ENCODE measurements at regions not wholly inside any gene's neighbourhood (a gene's known extent, or its start where the extent isn't known, plus 50 kb on each side); places are given as distances from the start of the nearest gene placed in this dataset.

- H3K4me3 Mint-ChIP-seq = no peak overlapping the region
- no peaks in the 10 kb centered on the region for H3K9me3 Mint-ChIP-seq
- POLR2A ChIA-PET = no interaction called here
- Histone ChIP-seq H3K4me3 (ENCODE audit: low read length) (no peak overlapping the region), H3K27ac (ENCODE audit: low read depth in 1 of 2, low read length in 2 of 2) (no peak overlapping the region), H3K9me3 (ENCODE audit: control insufficient read depth in 1 of 2, insufficient read depth in 1 of 2, low read length in 2 of 2) (peaks cover 0 to 6% of the 10 kb centered on the region in 2 experiments), H3K4me1 (ENCODE audit: insufficient read depth, low read length) (no peaks in the 10 kb centered on the region), H3K36me3 (ENCODE audit: insufficient read depth, low read length) (no peaks in the 10 kb centered on the region), H3K27me3 (ENCODE audit: control insufficient read depth in 1 of 2, insufficient read depth in 2 of 2, low read length in 2 of 2) (peaks cover 0 to 3% of the 10 kb centered on the region in 2 experiments)
- intact Hi-C loops (cut with DNase I, micrococcal nuclease) = no loop called here
- no peak for ATAC-seq (ENCODE audit: poor library complexity)
- no peak overlapping the region for H3K27ac Mint-ChIP-seq
- DNase-seq = no peak
- no peak for TF ChIP-seq CTCF (IDR thresholded peaks at IDR 0.05)
- CTCF ChIA-PET = no interaction called here
- peaks cover 20% of the 10 kb centered on the region for H3K27me3 Mint-ChIP-seq
- H3K36me3 Mint-ChIP-seq (ENCODE audit: low read depth) = no peaks in the 10 kb centered on the region
- H3K4me1 Mint-ChIP-seq (ENCODE audit: low read depth) = no peaks in the 10 kb centered on the region
Observed at GRCh38 chr4:183812567-183812966, 92.5 kb upstream of the STOX2 start.

- H3K9me3 ChIP-seq (ENCODE audit: control insufficient read depth in 1 of 2, insufficient read depth in 1 of 2, low read length in 2 of 2) = peaks cover 0 to 6% of the 10 kb centered on the region in 2 experiments
- peaks cover 0 to 3% of the 10 kb centered on the region in 2 experiments for H3K27me3 ChIP-seq (ENCODE audit: control insufficient read depth in 1 of 2, insufficient read depth in 2 of 2, low read length in 2 of 2)
- Mint-ChIP-seq H3K36me3 (ENCODE audit: low read depth) (no peaks in the 10 kb centered on the region), H3K27me3 (peaks cover 13% of the 10 kb centered on the region), H3K9me3 (no peaks in the 10 kb centered on the region), H3K4me3 (no peak overlapping the region), H3K27ac (no peak overlapping the region), H3K4me1 (ENCODE audit: low read depth) (no peaks in the 10 kb centered on the region)
- POLR2A ChIA-PET = no interaction called here
- ATAC-seq (ENCODE audit: poor library complexity) = no peak
- H3K4me3 ChIP-seq (ENCODE audit: low read length) = no peak overlapping the region
- no peaks in the 10 kb centered on the region for H3K36me3 ChIP-seq (ENCODE audit: insufficient read depth, low read length)
- CTCF ChIA-PET = no interaction called here
- H3K27ac ChIP-seq (ENCODE audit: low read depth in 1 of 2, low read length in 2 of 2) = no peak overlapping the region
- intact Hi-C loops (cut with DNase I, micrococcal nuclease) = no loop called here
- H3K4me1 ChIP-seq (ENCODE audit: insufficient read depth, low read length) = no peaks in the 10 kb centered on the region
- DNase-seq = no peak
- no peak for TF ChIP-seq CTCF (IDR thresholded peaks at IDR 0.05)
Observed at GRCh38 chr4:183814461-183814860, 90.6 kb upstream of the STOX2 start.

- Mint-ChIP-seq H3K27ac (no peak overlapping the region), H3K9me3 (no peaks in the 10 kb centered on the region), H3K36me3 (ENCODE audit: low read depth) (no peaks in the 10 kb centered on the region), H3K27me3 (peaks cover 7% of the 10 kb centered on the region), H3K4me3 (no peak overlapping the region), H3K4me1 (ENCODE audit: low read depth) (no peaks in the 10 kb centered on the region)
- Histone ChIP-seq H3K36me3 (ENCODE audit: insufficient read depth, low read length) (no peaks in the 10 kb centered on the region), H3K4me1 (ENCODE audit: insufficient read depth, low read length) (no peaks in the 10 kb centered on the region), H3K27ac (ENCODE audit: low read depth in 1 of 2, low read length in 2 of 2) (no peak overlapping the region), H3K9me3 (ENCODE audit: control insufficient read depth in 1 of 2, insufficient read depth in 1 of 2, low read length in 2 of 2) (peaks cover 0 to 6% of the 10 kb centered on the region in 2 experiments), H3K27me3 (ENCODE audit: control insufficient read depth in 1 of 2, insufficient read depth in 2 of 2, low read length in 2 of 2) (peaks cover 0 to 3% of the 10 kb centered on the region in 2 experiments), H3K4me3 (ENCODE audit: low read length) (no peak overlapping the region)
- DNase-seq (no peak), ATAC-seq (ENCODE audit: poor library complexity) (no peak)
- TF ChIP-seq CTCF (IDR thresholded peaks at IDR 0.05) = no peak
- intact Hi-C loops (cut with DNase I, micrococcal nuclease) = no loop called here
- POLR2A ChIA-PET = no interaction called here
- CTCF ChIA-PET = no interaction called here
Observed at GRCh38 chr4:183816077-183816476, 89.0 kb upstream of the STOX2 start.

All from CD4-positive, alpha-beta T cell (primary cell).